ENCODE measurements at regions not wholly inside any gene's neighbourhood (a gene's known extent, or its start where the extent isn't known, plus 50 kb on each side); places are given as distances from the start of the nearest gene placed in this dataset.

DNA sequence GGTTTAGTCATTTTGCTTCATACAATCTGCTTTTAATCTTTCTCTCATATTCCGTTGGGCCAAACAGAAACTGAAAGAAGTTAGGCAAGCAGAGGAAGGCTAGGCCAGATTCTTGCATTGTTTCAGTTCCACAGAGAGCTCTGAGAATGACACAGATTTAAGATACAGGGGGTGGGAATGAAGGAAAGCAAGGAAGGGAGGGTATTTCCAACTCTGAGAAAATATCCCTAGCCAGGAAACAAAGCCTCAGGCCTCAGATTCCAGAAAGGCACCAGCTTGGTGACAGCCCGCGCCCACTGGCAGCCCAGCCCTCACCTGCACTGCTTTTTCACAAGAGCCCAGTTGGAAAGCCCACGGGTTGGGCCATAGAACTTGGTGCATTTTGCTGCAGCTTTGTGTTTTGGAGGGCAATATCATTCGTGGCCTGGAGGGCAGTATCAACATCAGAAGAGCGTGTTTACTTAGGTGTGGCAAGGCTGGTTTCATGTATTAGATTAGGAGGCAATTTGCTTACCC is 63.5 kb downstream of the ENC1 start:
- peak; percentile 61 for DNase-seq (ENCODE audit: low read depth)

DNA sequence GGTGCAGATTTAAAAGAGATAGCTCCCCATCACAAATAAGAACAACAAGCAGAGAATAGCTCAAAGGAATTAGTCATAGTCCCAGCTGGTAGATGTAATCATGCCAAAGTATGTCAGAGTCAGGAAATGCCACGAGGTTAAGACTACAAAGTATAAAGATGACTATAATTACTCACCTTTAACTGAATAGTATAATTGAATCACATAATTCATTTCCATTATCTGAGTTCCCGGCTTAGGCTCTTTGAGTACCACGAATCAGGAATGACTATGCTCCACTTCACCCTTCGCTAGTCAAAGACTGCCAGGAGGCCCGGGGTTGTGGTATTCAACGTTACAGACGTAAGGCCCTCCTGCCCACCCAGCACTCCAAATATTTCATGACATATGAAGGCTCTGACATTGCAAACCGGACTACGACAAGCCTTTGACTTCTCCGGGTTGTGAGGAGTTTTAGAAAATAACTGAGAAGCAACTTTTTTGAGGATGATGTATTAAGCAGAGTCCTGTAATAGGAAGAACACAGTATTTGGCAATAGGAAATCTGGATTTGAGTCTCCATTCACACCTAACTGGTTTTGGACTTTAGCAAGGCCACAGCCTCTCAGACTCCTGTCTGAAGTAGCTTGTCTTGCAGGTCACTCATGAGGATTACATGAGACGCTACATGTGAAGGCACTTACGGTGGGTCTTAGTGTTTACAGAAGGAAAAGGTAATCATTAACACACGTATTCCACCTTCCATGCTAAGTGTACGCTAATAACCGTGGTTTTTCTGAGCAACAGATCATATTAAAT is 64.6 kb downstream of the ENC1 start:
- peak; percentile 87 for DNase-seq (ENCODE audit: low read depth)

DNA sequence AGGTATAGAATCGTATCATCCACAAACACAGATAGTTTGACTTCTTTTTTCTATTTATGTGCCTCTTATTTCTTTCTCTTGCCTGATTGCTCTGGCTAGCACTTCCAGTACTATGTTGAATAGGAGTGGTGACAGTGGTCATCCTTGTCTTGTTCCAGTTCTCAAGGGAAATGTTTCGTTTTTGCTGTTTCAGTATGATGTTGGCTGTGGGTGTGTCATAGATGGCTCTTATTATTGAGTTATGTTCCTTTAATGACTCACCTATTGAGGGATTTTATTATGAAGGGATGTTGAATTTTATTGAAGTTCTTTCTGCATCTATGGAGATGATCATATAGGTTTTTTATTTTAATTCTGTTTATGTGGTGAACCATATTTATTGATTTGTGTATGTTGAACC is 70.3 kb downstream of the ENC1 start:
- DNase-seq (ENCODE audit: low read depth), result no peak

DNA sequence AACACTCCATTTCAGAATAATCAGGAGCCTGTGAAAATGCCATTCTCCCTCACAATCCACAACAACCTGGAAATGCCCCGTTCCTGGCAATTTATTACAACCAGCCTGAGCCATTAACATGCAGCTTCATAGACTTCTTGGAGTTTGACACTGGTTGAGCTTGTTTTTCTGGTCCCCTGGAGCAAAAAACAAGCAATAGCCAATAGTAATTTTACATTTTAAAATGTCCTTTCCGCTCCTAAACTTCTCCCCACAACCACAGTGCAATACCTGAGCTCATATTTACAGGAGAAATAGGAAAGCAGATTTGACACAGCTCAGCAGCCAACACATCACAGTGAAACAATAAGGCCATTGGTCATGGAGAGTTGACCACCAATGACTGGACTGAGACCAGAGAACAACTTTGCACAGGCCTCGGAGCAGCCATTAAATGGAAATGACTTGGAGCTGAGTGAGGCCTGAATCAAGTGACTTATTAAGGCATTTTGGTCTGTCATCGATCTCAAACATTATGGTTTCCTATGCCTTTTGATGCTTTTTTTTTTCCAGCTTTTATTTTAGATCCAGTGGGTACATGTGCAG is 73.0 kb downstream of the ENC1 start:
- no peak for DNase-seq (ENCODE audit: low read depth)

GRCh38 chr5:74562122-74562521 is 78.4 kb downstream of the ENC1 start:
- DNase-seq (ENCODE audit: low read depth), result no peak

DNA sequence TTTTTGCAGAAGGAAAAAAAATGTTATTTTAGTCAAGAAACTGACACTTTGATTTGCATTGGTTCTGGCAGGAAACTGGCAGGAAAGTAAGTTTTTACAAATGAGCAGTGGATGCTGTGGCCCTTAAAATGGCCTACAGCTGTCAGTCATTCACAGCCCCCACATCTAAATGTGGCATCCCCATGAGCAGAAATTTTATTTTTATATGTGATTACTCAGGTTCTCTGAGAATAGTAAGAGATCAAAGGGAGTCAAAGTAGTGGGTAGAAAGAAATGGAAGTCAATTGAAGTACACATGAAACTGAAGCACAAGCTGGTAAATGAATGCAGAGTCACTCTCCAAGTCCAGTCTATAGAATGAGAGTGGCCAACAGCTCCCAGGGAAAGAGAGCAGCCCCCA is 80.3 kb downstream of the ENC1 start:
- no peak for DNase-seq (ENCODE audit: low read depth)

DNA sequence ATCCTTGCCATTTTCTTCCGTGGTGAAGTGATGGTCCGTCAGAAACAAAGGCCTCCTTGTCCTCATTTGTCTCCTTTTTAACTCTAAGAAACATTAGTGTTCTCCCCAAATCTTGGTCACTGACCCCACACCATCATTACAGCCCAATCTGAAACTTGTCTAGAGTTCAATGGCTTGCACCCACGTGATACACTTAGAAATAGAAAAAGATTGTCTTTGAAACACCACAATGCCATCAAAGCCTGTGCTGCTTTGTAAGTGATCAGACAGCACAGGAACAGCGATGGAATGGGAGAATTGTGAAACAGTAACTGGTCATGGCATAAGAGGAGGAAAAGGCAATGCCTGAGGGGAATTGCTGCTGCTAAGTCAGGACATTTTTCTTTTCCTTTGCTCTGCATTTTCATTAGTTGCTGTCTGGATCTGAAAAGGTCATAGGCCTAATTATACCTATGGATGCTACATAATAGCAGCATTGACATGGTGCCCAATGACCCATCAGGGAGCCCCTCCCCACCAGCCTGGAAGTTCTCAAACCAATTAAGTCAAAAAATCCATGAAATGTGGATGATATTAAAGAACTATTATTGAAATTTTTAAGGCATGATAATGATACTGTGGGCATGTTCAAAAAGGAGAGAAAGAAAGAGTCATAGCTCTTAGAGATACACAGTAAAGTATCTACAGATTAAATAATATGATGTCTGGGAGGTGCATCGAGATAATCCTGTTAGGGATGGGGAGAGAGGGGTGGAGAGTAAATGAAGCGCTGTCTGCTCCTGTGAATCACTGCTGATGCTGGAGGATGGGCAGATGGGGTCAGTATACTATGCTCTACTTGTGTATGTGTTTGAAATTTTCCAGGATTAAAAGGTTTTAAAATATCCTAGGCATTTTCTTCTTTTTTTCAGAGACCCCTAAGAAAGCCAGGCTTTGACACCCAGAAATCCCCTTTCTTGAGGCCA is 83.6 kb downstream of the ENC1 start:
- DNase-seq (ENCODE audit: low read depth), result peak; percentile 80

DNA sequence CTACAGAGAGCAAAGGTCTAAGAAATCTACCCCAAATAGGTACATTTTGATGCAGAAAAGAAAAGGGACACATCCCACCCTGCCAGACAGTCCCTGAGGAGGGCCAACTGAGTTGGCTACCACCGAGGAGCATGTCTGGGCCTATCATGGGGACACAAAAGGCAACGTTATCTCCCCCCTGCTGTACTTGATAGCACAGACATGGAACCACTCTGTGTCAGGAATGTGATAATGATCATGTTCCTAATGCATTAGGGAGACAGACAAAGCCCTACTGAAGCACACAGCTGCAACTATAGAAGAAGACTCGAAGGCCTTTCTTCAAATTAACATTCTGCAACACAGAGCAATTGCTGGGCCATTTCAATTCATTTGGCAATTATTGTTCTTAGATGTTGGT is 84.5 kb downstream of the ENC1 start:
- no peak for DNase-seq (ENCODE audit: low read depth)

- no peak for DNase-seq (ENCODE audit: low read depth)
Measured at GRCh38 chr5:74552101-74552500, 88.4 kb downstream of the ENC1 start.

GRCh38 chr5:74550927-74551326 is 89.6 kb downstream of the ENC1 start:
- DNase-seq (ENCODE audit: low read depth), result no peak

GRCh38 chr5:74549384-74549783 is 91.1 kb downstream of the ENC1 start:
- no peak for DNase-seq (ENCODE audit: low read depth)

GRCh38 chr5:74546796-74547195 is 93.7 kb downstream of the ENC1 start:
- DNase-seq (ENCODE audit: low read depth), result peak; percentile 70

DNA sequence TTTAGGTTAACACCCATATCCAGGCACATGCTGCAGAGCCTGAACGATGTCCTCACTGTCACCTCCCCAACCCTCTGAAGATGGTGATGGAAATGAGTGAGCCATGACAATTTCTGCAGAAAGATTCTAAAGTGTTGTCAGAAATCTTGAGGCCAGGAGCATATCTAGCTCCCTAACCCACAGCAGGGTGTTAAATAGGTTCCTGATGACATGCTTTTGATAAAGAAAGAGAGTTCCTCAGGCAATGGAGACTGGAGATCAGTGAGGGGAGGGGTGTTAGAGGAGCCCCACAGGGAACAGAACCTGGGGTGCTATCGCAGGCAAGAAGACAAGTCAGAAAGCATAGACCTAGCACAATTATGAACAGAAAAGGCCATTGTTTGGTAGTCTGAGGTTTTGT is 95.7 kb downstream of the ENC1 start:
- no peak for DNase-seq (ENCODE audit: low read depth)

DNA sequence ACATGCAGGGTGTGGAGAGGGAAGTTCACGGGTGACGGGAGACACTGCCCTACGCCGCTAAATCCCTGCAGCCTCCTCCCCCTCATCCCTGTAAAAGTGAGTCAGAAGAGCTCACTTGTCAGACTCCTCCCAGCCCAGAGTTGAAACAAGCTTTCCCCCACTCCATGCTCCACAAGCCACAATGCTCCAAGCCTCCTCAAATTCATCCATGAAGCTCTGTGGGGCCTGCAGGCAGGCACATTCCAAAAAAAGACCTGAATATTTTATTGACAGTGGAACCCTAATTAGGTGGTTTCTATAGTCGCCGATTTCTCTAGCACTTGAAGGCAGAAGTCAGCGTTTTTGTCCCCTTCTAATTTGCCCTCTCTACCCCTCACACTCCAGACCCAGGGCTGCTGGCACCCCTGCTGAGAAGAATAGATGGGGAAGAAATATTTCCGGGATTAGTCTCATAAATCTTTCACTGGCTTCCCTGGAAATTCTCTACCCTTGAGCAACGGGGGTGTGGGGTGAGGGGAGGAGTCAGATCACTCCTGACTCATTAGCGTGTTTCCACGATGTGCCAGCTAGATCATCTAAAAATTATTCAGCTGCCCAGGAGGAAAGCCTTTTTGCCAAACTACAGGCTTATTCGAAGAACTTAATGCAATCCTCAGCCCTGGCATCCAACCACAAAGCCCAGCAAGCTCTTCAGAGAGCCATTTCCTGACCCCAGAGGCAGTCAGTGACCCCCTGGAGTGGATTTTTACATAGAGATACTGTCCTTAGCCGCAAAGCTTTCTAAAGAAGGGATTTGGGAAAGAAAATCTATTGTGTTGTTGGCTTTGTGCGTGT is 97.1 kb downstream of the ENC1 start:
- DNase-seq (ENCODE audit: low read depth), result peak; percentile 97

- peak; percentile 75 for DNase-seq (ENCODE audit: low read depth)
Measured at GRCh38 chr5:74542482-74542881, 98.0 kb downstream of the ENC1 start.

- peak; percentile 89 for DNase-seq (ENCODE audit: low read depth)
Measured at GRCh38 chr5:74541381-74541781, 99.1 kb downstream of the ENC1 start.

DNA sequence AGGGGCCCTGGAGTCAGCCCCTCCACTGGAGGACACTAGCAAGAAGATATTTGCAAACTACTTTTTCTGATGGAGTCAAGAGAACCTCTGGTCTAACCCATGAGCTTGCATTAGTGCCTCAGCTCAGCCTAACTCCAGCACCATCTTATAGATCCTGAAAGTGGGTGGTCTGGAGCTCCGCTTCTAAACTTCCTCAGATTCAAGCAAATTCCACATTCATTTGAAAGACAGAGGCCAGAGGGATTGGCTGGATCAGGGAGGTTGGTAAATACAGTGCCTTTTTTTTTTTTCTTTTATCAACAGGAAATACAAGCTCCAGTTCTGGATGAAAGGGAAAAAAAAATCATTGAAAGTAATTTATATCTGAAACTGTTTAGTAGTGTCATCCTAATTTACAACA is 99.9 kb downstream of the ENC1 start:
- DNase-seq (ENCODE audit: low read depth), result no peak

- DNase-seq (ENCODE audit: low read depth), result no peak
Measured at GRCh38 chr5:74539986-74540385, 100.5 kb downstream of the ENC1 start.

- DNase-seq (ENCODE audit: low read depth), result peak; percentile 78
Measured at GRCh38 chr5:74538206-74538661, 102.3 kb downstream of the ENC1 start.

DNA sequence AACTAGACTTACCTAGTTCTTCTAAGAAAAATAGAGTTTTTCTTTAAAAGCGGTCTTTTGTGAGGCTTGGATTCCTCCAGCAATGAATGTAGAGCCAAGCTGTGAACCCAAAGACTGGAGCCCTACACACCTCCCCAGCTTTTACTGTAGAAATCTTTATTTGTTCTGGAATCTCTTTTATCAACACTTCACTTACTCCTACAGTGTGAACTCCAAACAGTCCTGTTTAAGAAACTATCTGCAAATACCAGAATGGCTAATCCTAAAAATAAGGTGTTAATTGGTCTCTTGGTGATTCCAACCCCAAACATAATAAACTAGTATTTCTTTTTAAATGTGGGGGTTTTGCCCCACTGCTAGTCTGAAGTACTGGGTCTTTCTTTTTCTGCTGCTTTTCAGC is 103.9 kb downstream of the ENC1 start:
- DNase-seq (ENCODE audit: low read depth), result no peak

- no peak for DNase-seq (ENCODE audit: low read depth)
Measured at GRCh38 chr5:74535926-74536325, 104.6 kb downstream of the ENC1 start.
